Gastroesophageal sphincter (tissue), 4 donors: ENCODE measurements at regions not wholly inside any gene's neighbourhood (a gene's known extent, or its start where the extent isn't known, plus 50 kb on each side); places are given as distances from the start of the nearest gene placed in this dataset.

Experiments used
- ATAC-seq: fragments of 150-250 bp; one replicate; pipeline ENCODE4 v1.9.1; 2016; ENCODE audit warnings: mild to moderate bottlenecking, moderate library complexity
- H3K27ac ChIP-seq, 4 donors: fragments of 200-600 bp; sonication (generic) in 3 of 4; 1 replicate in 3 of 4; 2 replicates in 1 of 4; pipeline ENCODE4 v1.5.1; 2016 to 2019
- H3K27me3 ChIP-seq: fragments of 200-600 bp; sonication (generic); one replicate; pipeline ENCODE4 v1.5.1; 2019
- H3K36me3 ChIP-seq, 2 donors: fragments of 200-600 bp; sonication (generic); one replicate each; pipeline ENCODE4 v1.5.1; 2019; ENCODE audit warnings: control low read depth in 1 of 2
- H3K4me1 ChIP-seq, 3 donors: fragments of 200-600 bp; sonication (generic); 1 replicate in 2 of 3; 2 replicates in 1 of 3; pipeline ENCODE4 v1.5.1; 2016 to 2019; ENCODE audit warnings: control low read depth in 2 of 3
- H3K4me3 ChIP-seq, 2 donors: fragments of 200-600 bp; sonication (generic); one replicate each; pipeline ENCODE4 v1.5.1; 2019; ENCODE audit warnings: mild to moderate bottlenecking in 1 of 2, moderate library complexity in 1 of 2
- H3K9me3 ChIP-seq, 3 donors: fragments of 200-600 bp; sonication (generic); one replicate each; pipeline ENCODE4 v1.5.1; 2017 to 2019; ENCODE audit warnings: control low read depth in 2 of 3
- CTCF ChIP-seq, 4 experiments: fragments of 200-600 bp in 2 of 4; fragments of 450-650 bp in 2 of 4; sonication (generic) in 1 of 4; IDR thresholded peaks; one replicate each; pipeline ENCODE4 v1.5.1; 2017 to 2019; ENCODE audit warnings: antibody characterized with exemption in 4 of 4, mild to moderate bottlenecking in 2 of 4, moderate library complexity in 2 of 4
- EP300 ChIP-seq: sonication (generic); formaldehyde crosslinking; IDR thresholded peaks from one replicate; pipeline ENCODE4 v1.6.1; 2017; ENCODE audit warnings: antibody characterized with exemption, mild to moderate bottlenecking
- POLR2A ChIP-seq, 2 donors: fragments of 450-650 bp; IDR thresholded peaks; one replicate each; pipeline ENCODE4 v1.6.1; 2017; ENCODE audit warnings: antibody characterized with exemption in 2 of 2, mild to moderate bottlenecking in 2 of 2, moderate library complexity in 1 of 2
- POLR2AphosphoS5 ChIP-seq: sonication (generic); formaldehyde crosslinking; IDR thresholded peaks from one replicate; pipeline ENCODE4 v1.6.1; 2017; ENCODE audit warnings: antibody characterized with exemption
- WGBS, 2 donors: methylation state at CpG; one replicate each; pipeline ENCODE4 v1.1.5; 2018; ENCODE audit warnings: low coverage in 1 of 2; 5-methylcytosine and 5-hydroxymethylcytosine counted together

DNA sequence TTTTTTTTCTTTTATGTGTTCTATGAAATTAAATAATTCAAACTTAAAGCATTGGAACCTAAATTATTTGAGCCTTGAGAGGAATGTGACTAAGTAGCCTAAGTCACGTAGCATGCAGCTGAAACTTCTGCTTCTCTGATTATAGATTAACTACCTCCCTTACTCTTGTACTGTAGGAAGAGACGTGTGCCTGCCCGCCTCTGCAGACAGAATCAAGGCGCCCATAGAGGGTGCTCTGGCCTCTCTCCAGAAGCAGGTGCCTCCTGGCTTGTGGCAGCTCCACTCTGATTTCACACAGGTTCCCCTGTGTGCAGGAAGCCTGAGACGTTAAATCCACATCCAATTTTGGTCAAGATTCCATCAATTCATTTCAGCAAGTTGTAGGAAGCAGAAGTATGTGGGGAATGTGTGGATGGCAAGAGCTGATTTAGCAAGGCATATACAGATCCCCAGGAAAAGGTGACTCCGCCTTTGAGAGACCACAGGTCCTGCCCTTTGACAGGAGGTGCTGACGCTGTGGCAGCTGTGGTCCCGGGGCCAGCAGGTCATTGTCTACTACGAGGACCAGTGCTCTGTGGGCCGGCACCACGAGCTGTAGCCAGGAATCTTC is 1418.8 kb downstream of the CDH11 start:
- 51 to 74% methylated on average over 3 to 8 of the region's 11 CpGs for WGBS, 2 donors
- Histone ChIP-seq H3K9me3 (no peaks in the 10 kb centered on the region), H3K4me3 (no peak overlapping the region), H3K36me3 (no peaks in the 10 kb centered on the region), H3K27ac (no peak overlapping the region), H3K4me1 (no peaks in the 10 kb centered on the region), H3K27me3 (no peaks in the 10 kb centered on the region)
- TF ChIP-seq POLR2A (IDR thresholded peaks at IDR 0.05) (no peak), POLR2AphosphoS5 (no peak), EP300 (no peak), CTCF (IDR thresholded peaks at IDR 0.05) (no peak)
- ATAC-seq, result no peak

- TF ChIP-seq POLR2A (IDR thresholded peaks at IDR 0.05), result no peak
- no peak for TF ChIP-seq POLR2AphosphoS5
- TF ChIP-seq CTCF (IDR thresholded peaks at IDR 0.05), result no peak
- TF ChIP-seq EP300, result no peak
- Histone ChIP-seq H3K27ac (no peak overlapping the region), H3K4me3 (no peak overlapping the region), H3K36me3 (no peaks in the 10 kb centered on the region), H3K4me1 (no peaks in the 10 kb centered on the region), H3K27me3 (no peaks in the 10 kb centered on the region), H3K9me3 (no peaks in the 10 kb centered on the region)
- WGBS, 2 donors, result 38 to 63% methylated on average over 1 of the region's 1 CpG
- no peak for ATAC-seq
These were observed 1424.1 kb downstream of the CDH11 start for GRCh38 chr16:63697736-63698135.

DNA sequence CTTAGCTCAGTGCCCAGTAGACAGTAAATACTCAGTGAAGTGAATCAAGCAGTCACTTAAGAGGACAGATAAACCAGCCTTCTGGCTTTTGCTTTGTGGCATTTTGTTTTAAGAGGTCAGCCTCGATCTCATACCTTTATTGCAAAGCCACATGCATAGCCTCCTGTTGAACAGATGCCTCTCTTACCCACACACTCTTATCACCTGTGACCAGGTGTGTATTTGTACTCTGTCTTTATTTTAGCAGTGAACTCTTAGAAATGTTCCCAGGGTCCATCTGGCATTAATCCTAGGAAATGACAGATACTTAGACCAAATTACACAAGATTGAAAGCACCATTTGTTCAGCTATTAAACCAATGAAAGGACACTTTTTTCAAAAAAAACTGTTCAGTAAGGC is 1426.5 kb downstream of the CDH11 start:
- H3K27me3 ChIP-seq, result no peaks in the 10 kb centered on the region
- TF ChIP-seq POLR2A (IDR thresholded peaks at IDR 0.05), result no peak
- no peak for TF ChIP-seq CTCF (IDR thresholded peaks at IDR 0.05)
- TF ChIP-seq EP300, result no peak
- no peak for TF ChIP-seq POLR2AphosphoS5
- WGBS, 2 donors, result 54% methylated on average over 1 of the region's 1 CpG; no CpG with 5 or more reads in 1 of the 2 donors
- no peaks in the 10 kb centered on the region for H3K4me1 ChIP-seq
- no peak overlapping the region for H3K27ac ChIP-seq
- H3K36me3 ChIP-seq, result no peaks in the 10 kb centered on the region
- no peak for ATAC-seq
- H3K4me3 ChIP-seq, result no peak overlapping the region
- H3K9me3 ChIP-seq, result peaks cover 0 to under 1% (median 0%) of the 10 kb centered on the region in 3 donors

DNA sequence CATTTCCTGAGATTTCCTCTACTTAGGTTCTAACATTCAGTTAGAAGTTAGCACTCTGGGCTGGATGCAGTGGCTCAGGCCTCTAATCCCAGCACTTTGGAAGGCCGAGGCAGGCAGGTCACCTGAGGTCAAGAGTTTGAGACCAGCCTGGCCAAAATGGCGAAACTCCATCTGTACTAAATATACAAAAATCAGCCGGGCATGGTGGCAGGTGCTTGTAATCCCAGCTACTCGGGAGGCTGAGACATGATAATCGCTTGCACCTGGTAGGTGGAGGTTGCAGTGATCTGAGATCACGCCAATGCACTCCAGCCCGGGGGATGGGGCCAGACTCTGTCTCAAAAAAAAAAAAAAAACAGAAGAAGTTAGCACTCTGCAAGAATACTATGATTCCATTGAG is 1430.9 kb downstream of the CDH11 start:
- no peaks in the 10 kb centered on the region for H3K4me1 ChIP-seq
- no peak overlapping the region for H3K27ac ChIP-seq
- no peak for ATAC-seq
- peaks cover 0 to 12% (median 0%) of the 10 kb centered on the region in 3 donors for H3K9me3 ChIP-seq
- WGBS, 2 donors, result 66 to 70% methylated on average over 2 to 6 of the region's 7 CpGs
- no peaks in the 10 kb centered on the region for H3K27me3 ChIP-seq
- no peak overlapping the region for H3K4me3 ChIP-seq
- TF ChIP-seq POLR2A (IDR thresholded peaks at IDR 0.05) (no peak), CTCF (IDR thresholded peaks at IDR 0.05) (no peak), EP300 (no peak), POLR2AphosphoS5 (no peak)
- H3K36me3 ChIP-seq, result no peaks in the 10 kb centered on the region

- Histone ChIP-seq H3K27me3 (no peaks in the 10 kb centered on the region), H3K4me1 (no peaks in the 10 kb centered on the region), H3K36me3 (no peaks in the 10 kb centered on the region), H3K27ac (no peak overlapping the region), H3K9me3 (peaks cover 0 to 15% (median 0%) of the 10 kb centered on the region in 3 donors), H3K4me3 (no peak overlapping the region)
- no peak for TF ChIP-seq POLR2A (IDR thresholded peaks at IDR 0.05)
- WGBS, 2 donors, result 75 to 77% methylated on average over 7 of the region's 7 CpGs
- ATAC-seq, result no peak
These were observed 1431.6 kb downstream of the CDH11 start for GRCh38 chr16:63690267-63690666.
